ENCODE measurements at regions not wholly inside any gene's neighbourhood (a gene's known extent, or its start where the extent isn't known, plus 50 kb on each side); places are given as distances from the start of the nearest gene placed in this dataset.

DNA sequence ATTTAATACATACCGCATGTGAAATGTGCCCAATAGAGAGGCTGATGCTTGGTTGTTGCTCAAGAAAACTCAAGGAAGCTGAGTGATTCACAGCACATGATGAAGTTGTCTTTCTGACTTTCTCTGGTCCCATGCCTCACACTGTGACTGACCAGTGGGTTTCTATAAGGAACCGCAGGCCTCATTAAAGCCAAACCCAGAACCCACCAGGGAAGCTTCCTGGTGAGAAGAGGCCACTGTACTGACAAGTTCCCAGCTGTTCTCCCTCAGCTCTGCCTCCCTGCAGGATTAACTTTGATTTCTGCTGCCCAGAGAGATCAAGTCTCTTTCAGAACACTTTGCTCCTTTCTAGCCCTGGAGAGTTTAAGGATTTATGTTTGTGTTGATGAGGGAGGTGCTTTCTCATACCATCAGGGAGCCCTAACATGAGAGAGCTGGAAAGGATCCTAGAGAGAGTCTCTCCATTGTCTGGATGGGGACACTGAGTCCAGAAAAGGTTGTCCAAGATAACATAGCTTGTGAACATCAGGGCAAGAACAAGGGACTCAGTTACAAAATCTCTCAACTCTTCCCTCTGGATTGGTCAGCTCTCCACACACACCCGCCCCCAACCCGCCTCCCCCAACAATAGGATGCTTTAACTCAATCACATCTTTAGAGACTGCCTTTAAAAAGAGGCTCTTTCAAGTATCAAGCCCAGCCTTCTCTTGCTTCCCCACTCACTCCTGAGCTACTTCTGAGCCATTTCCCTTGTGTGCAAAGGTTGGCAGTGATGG is 303.2 kb upstream of the TLE3 start:
- H3K4me3 ChIP-seq (ENCODE audit: low read depth, low read length), result no peak overlapping the region
- DNase-seq (ENCODE audit: low read depth), result no peak
- TF ChIP-seq, protein P1, sequence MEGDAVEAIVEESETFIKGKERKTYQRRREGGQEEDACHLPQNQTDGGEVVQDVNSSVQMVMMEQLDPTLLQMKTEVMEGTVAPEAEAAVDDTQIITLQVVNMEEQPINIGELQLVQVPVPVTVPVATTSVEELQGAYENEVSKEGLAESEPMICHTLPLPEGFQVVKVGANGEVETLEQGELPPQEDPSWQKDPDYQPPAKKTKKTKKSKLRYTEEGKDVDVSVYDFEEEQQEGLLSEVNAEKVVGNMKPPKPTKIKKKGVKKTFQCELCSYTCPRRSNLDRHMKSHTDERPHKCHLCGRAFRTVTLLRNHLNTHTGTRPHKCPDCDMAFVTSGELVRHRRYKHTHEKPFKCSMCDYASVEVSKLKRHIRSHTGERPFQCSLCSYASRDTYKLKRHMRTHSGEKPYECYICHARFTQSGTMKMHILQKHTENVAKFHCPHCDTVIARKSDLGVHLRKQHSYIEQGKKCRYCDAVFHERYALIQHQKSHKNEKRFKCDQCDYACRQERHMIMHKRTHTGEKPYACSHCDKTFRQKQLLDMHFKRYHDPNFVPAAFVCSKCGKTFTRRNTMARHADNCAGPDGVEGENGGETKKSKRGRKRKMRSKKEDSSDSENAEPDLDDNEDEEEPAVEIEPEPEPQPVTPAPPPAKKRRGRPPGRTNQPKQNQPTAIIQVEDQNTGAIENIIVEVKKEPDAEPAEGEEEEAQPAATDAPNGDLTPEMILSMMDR (IDR thresholded peaks at IDR 0.05; ENCODE audit: control insufficient read depth, extremely low read depth, insufficient read depth), result no peak

DNA sequence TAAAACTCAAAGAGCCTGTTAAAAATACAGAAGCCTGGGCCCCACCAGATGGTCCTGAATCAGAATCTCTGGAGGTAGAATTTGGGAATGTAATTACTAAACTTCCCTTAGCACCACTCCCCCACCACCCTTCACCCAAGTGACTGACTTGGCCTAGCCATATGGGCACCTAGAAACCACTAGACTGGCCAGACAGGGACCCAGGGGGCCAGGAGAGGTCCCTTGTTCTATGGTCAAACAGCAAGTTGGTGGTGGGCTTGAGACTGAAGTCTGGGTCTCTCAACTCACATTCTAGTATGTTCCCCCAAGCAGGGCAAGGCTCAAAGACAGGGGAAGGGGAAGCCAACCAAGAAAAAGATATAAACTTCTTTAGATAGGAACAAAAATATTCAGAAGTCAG is 301.5 kb upstream of the TLE3 start:
- DNase-seq (ENCODE audit: low read depth), result no peak
- no peak overlapping the region for H3K4me3 ChIP-seq (ENCODE audit: low read depth, low read length)
- TF ChIP-seq, protein P1 (IDR thresholded peaks at IDR 0.05; ENCODE audit: control insufficient read depth, extremely low read depth, insufficient read depth), result no peak

DNA sequence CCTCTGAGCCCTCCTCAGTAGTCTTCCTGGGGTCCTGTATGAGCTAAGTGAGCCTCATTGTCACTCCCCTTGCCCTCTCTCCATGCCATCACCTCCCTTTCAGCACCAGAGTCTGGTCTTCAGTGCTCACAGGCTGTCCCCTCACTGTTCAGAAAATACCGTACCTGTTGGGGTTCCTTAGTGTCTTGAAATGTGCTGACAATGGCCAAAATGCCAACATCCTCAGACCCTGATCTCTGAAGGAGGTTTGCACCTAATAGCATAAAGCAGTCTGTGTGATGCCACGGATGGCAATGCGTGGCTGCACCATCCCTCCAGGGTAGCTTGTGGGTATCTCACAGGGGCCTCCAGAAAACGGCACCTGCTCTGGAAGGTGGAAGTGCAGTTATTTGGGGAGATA is 301.0 kb upstream of the TLE3 start:
- H3K4me3 ChIP-seq (ENCODE audit: low read depth, low read length), result no peak overlapping the region
- TF ChIP-seq, protein P1 (IDR thresholded peaks at IDR 0.05; ENCODE audit: control insufficient read depth, extremely low read depth, insufficient read depth), result no peak
- DNase-seq (ENCODE audit: low read depth), result no peak

DNA sequence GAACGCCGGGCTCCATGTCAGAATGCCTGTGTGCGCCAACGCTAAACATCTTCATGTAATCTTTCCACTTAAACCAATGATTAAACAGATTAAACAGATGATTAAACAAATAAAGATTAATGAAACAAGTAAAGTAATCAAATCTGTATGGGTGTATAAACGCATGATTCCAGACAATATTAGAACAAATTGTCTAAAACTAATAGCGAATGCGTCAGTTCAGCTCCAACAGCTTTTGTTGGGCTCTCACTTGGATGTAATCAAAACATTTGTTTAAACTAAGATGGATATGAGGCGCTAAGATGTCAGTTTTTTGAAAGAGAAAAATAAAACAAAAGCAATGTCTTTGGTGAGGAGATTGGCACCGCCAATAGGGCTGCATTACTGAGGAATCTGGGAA is 299.1 kb upstream of the TLE3 start:
- TF ChIP-seq, protein P1 (IDR thresholded peaks at IDR 0.05; ENCODE audit: control insufficient read depth, extremely low read depth, insufficient read depth), result no peak
- DNase-seq (ENCODE audit: low read depth), result peak; percentile 63
- H3K4me3 ChIP-seq (ENCODE audit: low read depth, low read length), result no peak overlapping the region

DNA sequence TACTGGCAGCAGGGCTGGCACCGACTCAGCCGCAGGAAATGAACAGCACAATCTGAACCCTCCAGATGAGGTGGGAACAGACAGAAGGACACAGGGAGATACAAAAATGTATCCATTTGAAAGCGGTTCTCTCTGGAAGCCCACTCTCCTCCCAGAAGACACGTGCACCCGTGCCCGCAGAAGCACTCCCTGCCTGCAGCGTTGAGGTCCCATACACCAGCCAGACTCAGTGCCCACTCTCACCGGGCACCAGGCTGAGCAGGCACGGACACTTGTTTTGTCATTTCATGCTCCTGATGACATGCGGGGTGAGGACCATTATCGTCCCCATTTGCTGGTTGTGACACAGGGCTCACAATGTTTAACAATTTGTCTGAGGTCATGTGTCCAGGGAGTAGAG is 297.4 kb upstream of the TLE3 start:
- no peak for DNase-seq (ENCODE audit: low read depth)
- H3K4me3 ChIP-seq (ENCODE audit: low read depth, low read length), result no peak overlapping the region
- TF ChIP-seq, protein P1 (IDR thresholded peaks at IDR 0.05; ENCODE audit: control insufficient read depth, extremely low read depth, insufficient read depth), result no peak

DNA sequence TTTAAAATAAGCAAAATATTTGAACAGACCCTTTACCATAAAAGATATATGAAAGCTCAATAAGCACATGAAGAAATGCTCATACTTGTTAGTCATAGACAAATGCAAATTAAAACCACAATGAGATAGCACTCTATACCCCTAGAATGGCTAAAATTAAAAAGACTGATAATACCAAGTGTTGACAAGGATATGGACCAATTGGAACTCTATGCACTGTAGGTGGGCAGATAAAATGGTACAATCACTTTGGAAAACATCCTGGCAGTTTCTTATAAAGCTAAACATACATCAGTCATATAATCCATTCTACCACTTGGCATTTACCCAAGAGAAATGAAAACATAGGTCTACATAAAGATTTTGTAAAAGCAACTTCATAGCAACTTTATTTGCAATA is 293.0 kb upstream of the TLE3 start:
- TF ChIP-seq, protein P1 (IDR thresholded peaks at IDR 0.05; ENCODE audit: control insufficient read depth, extremely low read depth, insufficient read depth), result no peak
- H3K4me3 ChIP-seq (ENCODE audit: low read depth, low read length), result no peak overlapping the region
- DNase-seq (ENCODE audit: low read depth), result no peak

DNA sequence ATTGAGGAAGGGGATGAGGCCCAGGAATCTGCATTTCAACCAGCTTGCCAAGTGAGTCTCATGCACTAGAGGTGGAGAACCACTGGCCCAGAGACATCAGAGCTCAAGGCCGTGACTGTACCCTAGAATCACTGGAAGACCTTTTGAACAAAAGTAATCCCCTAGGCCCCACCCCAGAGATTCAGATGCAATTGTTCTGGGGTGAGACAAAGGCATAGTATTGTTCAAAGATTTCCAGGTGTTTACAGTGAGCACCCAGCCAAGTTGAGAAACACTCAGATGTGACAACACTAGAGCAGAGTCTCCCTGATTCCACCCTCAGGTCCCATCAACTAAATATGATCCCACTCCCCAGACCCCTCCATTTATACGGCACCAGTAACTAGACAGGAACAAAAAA is 290.3 kb upstream of the TLE3 start:
- TF ChIP-seq, protein P1 (IDR thresholded peaks at IDR 0.05; ENCODE audit: control insufficient read depth, extremely low read depth, insufficient read depth), result no peak
- no peak overlapping the region for H3K4me3 ChIP-seq (ENCODE audit: low read depth, low read length)
- no peak for DNase-seq (ENCODE audit: low read depth)
